ENCODE measurements at regions not wholly inside any gene's neighbourhood (a gene's known extent, or its start where the extent isn't known, plus 50 kb on each side); places are given as distances from the start of the nearest gene placed in this dataset.

- Mint-ChIP-seq H3K36me3 (ENCODE audit: low read depth) (no peaks in the 10 kb centered on the region), H3K4me1 (no peaks in the 10 kb centered on the region), H3K27ac (no peak overlapping the region), H3K4me3 (no peak overlapping the region), H3K9me3 (peaks cover 10% of the 10 kb centered on the region), H3K27me3 (ENCODE audit: low read depth) (no peaks in the 10 kb centered on the region)
- no peak for TF ChIP-seq CTCF (IDR thresholded peaks at IDR 0.05; ENCODE audit: unreplicated experiment in 3 of 3)
These were observed 617.3 kb upstream of the ZEB2 start for GRCh38 chr2:145137211-145137610.

GRCh38 chr2:145136702-145137101 lies 616.8 kb upstream of the ZEB2 start:
- Mint-ChIP-seq H3K4me1 (no peaks in the 10 kb centered on the region), H3K27me3 (ENCODE audit: low read depth) (no peaks in the 10 kb centered on the region), H3K36me3 (ENCODE audit: low read depth) (no peaks in the 10 kb centered on the region), H3K4me3 (no peak overlapping the region), H3K9me3 (peaks cover 10% of the 10 kb centered on the region), H3K27ac (no peak overlapping the region)
- no peak for TF ChIP-seq CTCF (IDR thresholded peaks at IDR 0.05; ENCODE audit: unreplicated experiment in 3 of 3)

- Mint-ChIP-seq H3K27ac (no peak overlapping the region), H3K27me3 (ENCODE audit: low read depth) (no peaks in the 10 kb centered on the region), H3K9me3 (no peaks in the 10 kb centered on the region), H3K4me3 (no peak overlapping the region), H3K4me1 (no peaks in the 10 kb centered on the region), H3K36me3 (ENCODE audit: low read depth) (no peaks in the 10 kb centered on the region)
- no peak for TF ChIP-seq CTCF (IDR thresholded peaks at IDR 0.05; ENCODE audit: unreplicated experiment in 3 of 3)
These were observed 606.2 kb upstream of the ZEB2 start for GRCh38 chr2:145126146-145126545.

- no peaks in the 10 kb centered on the region for H3K27me3 Mint-ChIP-seq (ENCODE audit: low read depth)
- no peak for TF ChIP-seq CTCF (IDR thresholded peaks at IDR 0.05; ENCODE audit: unreplicated experiment in 3 of 3)
- no peak overlapping the region for H3K4me3 Mint-ChIP-seq
- no peaks in the 10 kb centered on the region for H3K36me3 Mint-ChIP-seq (ENCODE audit: low read depth)
- no peak overlapping the region for H3K27ac Mint-ChIP-seq
- peaks cover under 1% of the 10 kb centered on the region for H3K9me3 Mint-ChIP-seq
- H3K4me1 Mint-ChIP-seq: no peaks in the 10 kb centered on the region
These were observed 604.2 kb upstream of the ZEB2 start for GRCh38 chr2:145124085-145124484.

- H3K9me3 Mint-ChIP-seq: peaks cover 3% of the 10 kb centered on the region
- H3K4me3 Mint-ChIP-seq: no peak overlapping the region
- no peaks in the 10 kb centered on the region for H3K27me3 Mint-ChIP-seq (ENCODE audit: low read depth)
- no peaks in the 10 kb centered on the region for H3K36me3 Mint-ChIP-seq (ENCODE audit: low read depth)
- H3K4me1 Mint-ChIP-seq: no peaks in the 10 kb centered on the region
- no peak for TF ChIP-seq CTCF (IDR thresholded peaks at IDR 0.05; ENCODE audit: unreplicated experiment in 3 of 3)
- H3K27ac Mint-ChIP-seq: no peak overlapping the region
These were observed 603.7 kb upstream of the ZEB2 start for GRCh38 chr2:145123606-145124005.

GRCh38 chr2:145119225-145119624 lies 599.3 kb upstream of the ZEB2 start:
- TF ChIP-seq CTCF (IDR thresholded peaks at IDR 0.05; ENCODE audit: unreplicated experiment in 3 of 3): no peak
- no peaks in the 10 kb centered on the region for H3K36me3 Mint-ChIP-seq (ENCODE audit: low read depth)
- peaks cover 16% of the 10 kb centered on the region for H3K4me1 Mint-ChIP-seq
- no peak overlapping the region for H3K27ac Mint-ChIP-seq
- H3K27me3 Mint-ChIP-seq (ENCODE audit: low read depth): no peaks in the 10 kb centered on the region
- no peak overlapping the region for H3K4me3 Mint-ChIP-seq
- H3K9me3 Mint-ChIP-seq: peaks cover 3% of the 10 kb centered on the region
